Endothelial cell of umbilical vein (primary cell): ENCODE measurements at regions not wholly inside any gene's neighbourhood (a gene's known extent, or its start where the extent isn't known, plus 50 kb on each side); places are given as distances from the start of the nearest gene placed in this dataset.

Experiments used
- BruUV-seq: library from RNA; stranded (reverse); fragments of 400-500 nt; replicated peaks from 2 replicates; lab custom pipeline; 2021; lab: Mats Ljungman, UMichigan
- CTCF ChIA-PET: fragments of 300-600, 350-600 bp; sonication (Branson Sonifier 250); formaldehyde crosslinking; loops from one replicate; lab custom pipeline; 2021; ENCODE audit warnings: antibody characterized with exemption, inconsistent platforms; lab: Charles Lee
- POLR2A ChIA-PET: fragments of 300-600, 350-600 bp; sonication (Branson Sonifier 250); formaldehyde crosslinking; loops from one replicate; lab custom pipeline; 2021; ENCODE audit warnings: antibody characterized with exemption, inconsistent platforms; lab: Charles Lee
- DNase-seq: peaks from one replicate; pipeline ENCODE4 v3.0.0-alpha.2; 2011; ENCODE audit warnings: low read depth, low spot score
- FAIRE-seq: peaks from 2 replicates; lab custom pipeline; 2011; peaks lifted over from hg19 to GRCh38; lab: Jason Lieb, UNC
- H2AFZ ChIP-seq: 2 replicates; pipeline ENCODE4 v1.6.0; 2012; ENCODE audit warnings: low read depth, low read length, control low read depth, inconsistent platforms
- H3K27ac ChIP-seq: 2 replicates; pipeline ENCODE4 v1.5.1; 2011; ENCODE audit warnings: low read depth, mild to moderate bottlenecking, control low read depth, low read length, moderate library complexity; ENCODE audit not compliant: insufficient read depth
- H3K27me3 ChIP-seq, 2 experiments: 2 replicates each; pipeline versions ENCODE4 v1.6.0 to v1.6.1; 2011; ENCODE audit warnings: low read length in 2 of 2, mixed read lengths in 1 of 2; ENCODE audit not compliant: control insufficient read depth in 2 of 2, insufficient read depth in 2 of 2
- H3K36me3 ChIP-seq, 2 experiments: 2 replicates in 1 of 2; 3 replicates in 1 of 2; pipeline ENCODE4 v1.5.1; 2011; ENCODE audit warnings: low read length in 2 of 2, mild to moderate bottlenecking in 1 of 2, moderate library complexity in 1 of 2; ENCODE audit not compliant: control insufficient read depth in 2 of 2, insufficient read depth in 2 of 2; ENCODE audit errors: extremely low read depth in 1 of 2
- H3K4me1 ChIP-seq: 3 replicates; pipeline ENCODE4 v1.5.1; 2011; ENCODE audit warnings: mild to moderate bottlenecking, low read length; ENCODE audit not compliant: control insufficient read depth, insufficient read depth; ENCODE audit errors: extremely low read depth
- H3K4me2 ChIP-seq: 2 replicates; pipeline ENCODE4 v1.6.1; 2011; ENCODE audit warnings: low read length, control low read depth, mixed read lengths; ENCODE audit not compliant: insufficient read depth
- H3K4me3 ChIP-seq, 3 experiments: fragments of 200-600 bp in 1 of 3; sonication (generic), shearing (Covaris generic) in 1 of 3; replicated peaks in 1 of 3; 2 replicates each; pipeline ENCODE4 v1.5.1; 2011 to 2016; ENCODE audit warnings: control low read depth in 3 of 3, low read length in 3 of 3, mild to moderate bottlenecking in 2 of 3, inconsistent platforms in 1 of 3, low read depth in 1 of 3, moderate library complexity in 1 of 3; ENCODE audit not compliant: insufficient read depth in 1 of 3
- H3K79me2 ChIP-seq: 2 replicates; pipeline ENCODE4 v1.6.0; 2012; ENCODE audit warnings: low read length, inconsistent platforms; ENCODE audit not compliant: control insufficient read depth, insufficient read depth
- H3K9ac ChIP-seq: replicated peaks from 2 replicates; pipeline ENCODE3; 2011; ENCODE audit warnings: low read length, control low read depth; ENCODE audit not compliant: insufficient read depth; ENCODE audit errors: extremely low read depth
- H3K9me1 ChIP-seq: replicated peaks from 3 replicates; pipeline ENCODE4 v1.6.0; 2011; ENCODE audit warnings: mild to moderate bottlenecking, low read length; ENCODE audit not compliant: control insufficient read depth, insufficient read depth; ENCODE audit errors: extremely low read depth
- H3K9me3 ChIP-seq: replicated peaks from 2 replicates; pipeline ENCODE4 v1.5.1; 2012; ENCODE audit warnings: low read length, inconsistent platforms; ENCODE audit not compliant: control insufficient read depth, insufficient read depth
- H4K20me1 ChIP-seq: replicated peaks from 2 replicates; pipeline ENCODE3; 2011; ENCODE audit warnings: mild to moderate bottlenecking, low read length; ENCODE audit not compliant: control insufficient read depth, insufficient read depth; ENCODE audit errors: extremely low read depth
- CTCF ChIP-seq, 2 donors: IDR thresholded peaks; 1 replicate in 1 of 2; 2 replicates in 1 of 2; pipeline ENCODE4 v1.5.1; 2011; ENCODE audit warnings: low read length in 2 of 2, mild to moderate bottlenecking in 2 of 2, moderate library complexity in 2 of 2, control low read depth in 1 of 2, inconsistent platforms in 1 of 2, low read depth in 1 of 2; ENCODE audit not compliant: insufficient read depth in 1 of 2; ENCODE audit errors: extremely low read depth in 1 of 2
- EZH2 ChIP-seq: IDR thresholded peaks from 2 replicates; pipeline ENCODE4 v1.6.1; 2012; ENCODE audit warnings: borderline replicate concordance, low read depth, mild to moderate bottlenecking, moderate library complexity, low read length, inconsistent platforms; ENCODE audit not compliant: severe bottlenecking
- FOS ChIP-seq: IDR thresholded peaks from 2 replicates; pipeline ENCODE4 v1.6.1; 2011; ENCODE audit warnings: mild to moderate bottlenecking, low read length, moderate library complexity, borderline replicate concordance; ENCODE audit not compliant: insufficient read depth
- GATA2 ChIP-seq: IDR thresholded peaks from 2 replicates; pipeline ENCODE4 v1.7.0; 2011; ENCODE audit warnings: low read depth, mild to moderate bottlenecking, moderate library complexity, mixed read lengths, low read length; ENCODE audit not compliant: insufficient read length, insufficient read depth
- JUN ChIP-seq: IDR thresholded peaks from 2 replicates; pipeline ENCODE4 v1.6.1; 2011; ENCODE audit warnings: borderline replicate concordance, low read depth; ENCODE audit not compliant: insufficient read length, insufficient read depth
- MYC ChIP-seq: IDR thresholded peaks from one replicate; pipeline ENCODE4 v1.6.1; 2011; ENCODE audit warnings: mild to moderate bottlenecking, low read depth, low read length
- POLR2A ChIP-seq: IDR thresholded peaks from 2 replicates; pipeline ENCODE4 v1.6.1; 2012; ENCODE audit warnings: low read depth, mild to moderate bottlenecking, control low read depth, low read length
- POLR2AphosphoS5 ChIP-seq: IDR thresholded peaks from 2 replicates; pipeline ENCODE4 v1.6.1; 2012; ENCODE audit warnings: low read depth, mild to moderate bottlenecking, control low read depth, low read length, moderate library complexity; ENCODE audit not compliant: insufficient read depth
- dilution Hi-C: fragments of 300-500 bp; cut with MboI; formaldehyde crosslinking; loops from one replicate; pipeline ENCODE4 v1.15.0; 2019; ENCODE audit warnings: low sequenced_read_pairs; ENCODE audit not compliant: extremely low pct_ligation_motif_present
- intact Hi-C: fragments of 100-400 bp; cut with micrococcal nuclease; formaldehyde crosslinking; loops from one replicate; pipeline ENCODE4 v1.10.0; 2022
- TF ChIP-seq, protein P1 (sequence below): IDR thresholded peaks from 2 replicates; pipeline ENCODE4 v1.6.1; 2011; ENCODE audit not compliant: insufficient read depth, insufficient read length

- CTCF ChIA-PET: no interaction called here
Observed at GRCh38 chr11:70883973-70884623, 368.3 kb downstream of the SHANK2 start.

More at GRCh38 chr11:70883973-70884623, 368.3 kb downstream of the SHANK2 start:
- BruUV-seq: no TSS peak
- Histone ChIP-seq H3K27ac (no peak overlapping the region), H3K9ac (no peak overlapping the region), H3K36me3 (no peaks in the 10 kb centered on the region), H3K27me3 (no peaks in the 10 kb centered on the region), H3K9me1 (no peaks in the 10 kb centered on the region), H3K4me1 (no peaks in the 10 kb centered on the region), H3K9me3 (peaks cover 6% of the 10 kb centered on the region), H3K79me2 (no peaks in the 10 kb centered on the region), H4K20me1 (no peaks in the 10 kb centered on the region), H2AFZ (no peak overlapping the region), H3K4me3 (no peak overlapping the region), H3K4me2 (no peak overlapping the region)
- DNase-seq: no peak
- TF ChIP-seq POLR2A (no peak), FOS (no peak), GATA2 (no peak), CTCF (IDR thresholded peaks at IDR 0.05; ENCODE audit: extremely low read depth in 1 of 2, insufficient read depth in 1 of 2, low read depth in 1 of 2, low read length in 2 of 2) (no peak), EZH2 (no peak), JUN (no peak), MYC (no peak), POLR2AphosphoS5 (no peak)
- TF ChIP-seq, protein P1, sequence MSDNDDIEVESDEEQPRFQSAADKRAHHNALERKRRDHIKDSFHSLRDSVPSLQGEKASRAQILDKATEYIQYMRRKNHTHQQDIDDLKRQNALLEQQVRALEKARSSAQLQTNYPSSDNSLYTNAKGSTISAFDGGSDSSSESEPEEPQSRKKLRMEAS: no peak
- intact Hi-C loops: no loop called here
- dilution Hi-C loops: no loop called here
- POLR2A ChIA-PET: no interaction called here
- FAIRE-seq: no peak
